Endothelial cell of umbilical vein (primary cell): ENCODE measurements at regions not wholly inside any gene's neighbourhood (a gene's known extent, or its start where the extent isn't known, plus 50 kb on each side); places are given as distances from the start of the nearest gene placed in this dataset.
"Not testable (repeated sequence)": the region's sequence is repeated elsewhere in the genome, so short reads cannot be mapped to it uniquely, and the experiment has no call there.

Source experiments
- BruUV-seq: library from RNA; stranded (reverse); fragments of 400-500 nt; replicated peaks from 2 replicates; lab custom pipeline; 2021; lab: Mats Ljungman, UMichigan
- CTCF ChIA-PET: fragments of 300-600, 350-600 bp; sonication (Branson Sonifier 250); formaldehyde crosslinking; loops from one replicate; lab custom pipeline; 2021; ENCODE audit warnings: antibody characterized with exemption, inconsistent platforms; lab: Charles Lee
- POLR2A ChIA-PET: fragments of 300-600, 350-600 bp; sonication (Branson Sonifier 250); formaldehyde crosslinking; loops from one replicate; lab custom pipeline; 2021; ENCODE audit warnings: antibody characterized with exemption, inconsistent platforms; lab: Charles Lee
- DNase-seq: peaks from one replicate; pipeline ENCODE4 v3.0.0-alpha.2; 2011; ENCODE audit warnings: low read depth, low spot score
- FAIRE-seq: peaks from 2 replicates; lab custom pipeline; 2011; peaks lifted over from hg19 to GRCh38; lab: Jason Lieb, UNC
- H2AFZ ChIP-seq: 2 replicates; pipeline ENCODE4 v1.6.0; 2012; ENCODE audit warnings: low read depth, low read length, control low read depth, inconsistent platforms
- H3K27ac ChIP-seq: 2 replicates; pipeline ENCODE4 v1.5.1; 2011; ENCODE audit warnings: low read depth, mild to moderate bottlenecking, control low read depth, low read length, moderate library complexity; ENCODE audit not compliant: insufficient read depth
- H3K27me3 ChIP-seq, 2 experiments: 2 replicates each; pipeline versions ENCODE4 v1.6.0 to v1.6.1; 2011; ENCODE audit warnings: low read length in 2 of 2, mixed read lengths in 1 of 2; ENCODE audit not compliant: control insufficient read depth in 2 of 2, insufficient read depth in 2 of 2
- H3K36me3 ChIP-seq, 2 experiments: 2 replicates in 1 of 2; 3 replicates in 1 of 2; pipeline ENCODE4 v1.5.1; 2011; ENCODE audit warnings: low read length in 2 of 2, mild to moderate bottlenecking in 1 of 2, moderate library complexity in 1 of 2; ENCODE audit not compliant: control insufficient read depth in 2 of 2, insufficient read depth in 2 of 2; ENCODE audit errors: extremely low read depth in 1 of 2
- H3K4me1 ChIP-seq: 3 replicates; pipeline ENCODE4 v1.5.1; 2011; ENCODE audit warnings: mild to moderate bottlenecking, low read length; ENCODE audit not compliant: control insufficient read depth, insufficient read depth; ENCODE audit errors: extremely low read depth
- H3K4me2 ChIP-seq: 2 replicates; pipeline ENCODE4 v1.6.1; 2011; ENCODE audit warnings: low read length, control low read depth, mixed read lengths; ENCODE audit not compliant: insufficient read depth
- H3K4me3 ChIP-seq, 3 experiments: fragments of 200-600 bp in 1 of 3; sonication (generic), shearing (Covaris generic) in 1 of 3; replicated peaks in 1 of 3; 2 replicates each; pipeline ENCODE4 v1.5.1; 2011 to 2016; ENCODE audit warnings: control low read depth in 3 of 3, low read length in 3 of 3, mild to moderate bottlenecking in 2 of 3, inconsistent platforms in 1 of 3, low read depth in 1 of 3, moderate library complexity in 1 of 3; ENCODE audit not compliant: insufficient read depth in 1 of 3
- H3K79me2 ChIP-seq: 2 replicates; pipeline ENCODE4 v1.6.0; 2012; ENCODE audit warnings: low read length, inconsistent platforms; ENCODE audit not compliant: control insufficient read depth, insufficient read depth
- H3K9ac ChIP-seq: replicated peaks from 2 replicates; pipeline ENCODE3; 2011; ENCODE audit warnings: low read length, control low read depth; ENCODE audit not compliant: insufficient read depth; ENCODE audit errors: extremely low read depth
- H3K9me1 ChIP-seq: replicated peaks from 3 replicates; pipeline ENCODE4 v1.6.0; 2011; ENCODE audit warnings: mild to moderate bottlenecking, low read length; ENCODE audit not compliant: control insufficient read depth, insufficient read depth; ENCODE audit errors: extremely low read depth
- H3K9me3 ChIP-seq: replicated peaks from 2 replicates; pipeline ENCODE4 v1.5.1; 2012; ENCODE audit warnings: low read length, inconsistent platforms; ENCODE audit not compliant: control insufficient read depth, insufficient read depth
- H4K20me1 ChIP-seq: replicated peaks from 2 replicates; pipeline ENCODE3; 2011; ENCODE audit warnings: mild to moderate bottlenecking, low read length; ENCODE audit not compliant: control insufficient read depth, insufficient read depth; ENCODE audit errors: extremely low read depth
- dilution Hi-C: fragments of 300-500 bp; cut with MboI; formaldehyde crosslinking; loops from one replicate; pipeline ENCODE4 v1.15.0; 2019; ENCODE audit warnings: low sequenced_read_pairs; ENCODE audit not compliant: extremely low pct_ligation_motif_present
- intact Hi-C: fragments of 100-400 bp; cut with micrococcal nuclease; formaldehyde crosslinking; loops from one replicate; pipeline ENCODE4 v1.10.0; 2022

GRCh38 chr7:29674626-29675025 lies 111.0 kb downstream of the PRR15 start:
- H3K27ac ChIP-seq, H4K20me1 ChIP-seq, intact Hi-C loops, H3K9me1 ChIP-seq, H3K27me3 ChIP-seq, DNase-seq, BruUV-seq, H3K9me3 ChIP-seq, H3K4me2 ChIP-seq, H3K9ac ChIP-seq, H3K36me3 ChIP-seq, dilution Hi-C loops, FAIRE-seq, POLR2A ChIA-PET, H3K4me3 ChIP-seq, H3K79me2 ChIP-seq, H2AFZ ChIP-seq, H3K4me1 ChIP-seq: not testable (repeated sequence)
- CTCF ChIA-PET, result interaction anchor here (0.7 kb wide), 1 partner anchor 130 kb away, joined by 3 read pairs; no protein-coding TSS in a partner anchor

DNA sequence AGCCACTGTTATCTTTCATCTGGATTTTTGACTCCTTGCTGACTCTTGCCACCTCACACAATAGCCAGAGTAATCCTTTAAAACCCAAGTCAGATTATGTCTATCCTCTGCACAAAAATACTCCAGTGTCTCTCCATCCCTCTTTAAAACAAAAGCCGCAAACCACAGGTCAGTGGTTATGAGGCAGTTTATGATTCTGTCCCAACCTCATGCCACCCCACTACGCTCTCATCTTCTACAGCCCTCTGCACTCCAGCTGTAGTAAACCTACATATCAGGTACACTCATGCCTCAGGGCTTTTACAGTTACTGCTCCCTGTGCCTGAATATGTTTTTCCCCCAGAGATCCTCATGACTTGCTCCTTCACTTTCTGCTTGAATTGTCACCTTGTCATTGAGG lies 113.6 kb downstream of the PRR15 start:
- BruUV-seq, H3K9me3 ChIP-seq, H3K27me3 ChIP-seq, DNase-seq, H3K4me1 ChIP-seq, H4K20me1 ChIP-seq, H3K9ac ChIP-seq, FAIRE-seq, H3K4me3 ChIP-seq, dilution Hi-C loops, H3K4me2 ChIP-seq, H3K27ac ChIP-seq, intact Hi-C loops, H2AFZ ChIP-seq, CTCF ChIA-PET, H3K79me2 ChIP-seq, POLR2A ChIA-PET, H3K9me1 ChIP-seq, H3K36me3 ChIP-seq: not testable (repeated sequence)

DNA sequence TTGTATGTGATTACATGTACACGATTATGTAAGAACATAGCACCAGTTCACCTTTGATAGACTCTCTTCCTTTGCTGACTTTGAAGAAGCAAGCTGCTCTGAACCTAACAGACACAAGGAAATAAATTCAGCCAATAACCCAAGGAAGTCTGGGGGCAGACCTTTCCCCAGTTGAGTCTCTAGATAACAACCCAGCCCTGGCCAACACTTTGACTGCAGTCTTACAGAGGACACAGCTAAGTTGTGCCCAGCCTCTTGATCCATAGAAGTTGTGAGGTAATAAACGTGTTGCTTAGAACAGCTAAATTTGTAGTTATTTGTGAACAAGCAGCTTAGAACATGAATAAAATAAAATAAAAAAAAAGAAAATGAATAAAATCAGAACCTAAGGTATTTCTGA lies 116.3 kb downstream of the PRR15 start:
- H3K27ac ChIP-seq, BruUV-seq, FAIRE-seq, H3K9ac ChIP-seq, H2AFZ ChIP-seq, H3K4me1 ChIP-seq, CTCF ChIA-PET, H4K20me1 ChIP-seq, H3K9me1 ChIP-seq, H3K4me2 ChIP-seq, dilution Hi-C loops, H3K4me3 ChIP-seq, H3K9me3 ChIP-seq, H3K79me2 ChIP-seq, DNase-seq, H3K27me3 ChIP-seq, H3K36me3 ChIP-seq, POLR2A ChIA-PET: not testable (repeated sequence)
- intact Hi-C loops, result loop anchor here (10.0 kb wide), 1 partner anchor 115 kb away; the partner anchor contains the start of gene PRR15

DNA sequence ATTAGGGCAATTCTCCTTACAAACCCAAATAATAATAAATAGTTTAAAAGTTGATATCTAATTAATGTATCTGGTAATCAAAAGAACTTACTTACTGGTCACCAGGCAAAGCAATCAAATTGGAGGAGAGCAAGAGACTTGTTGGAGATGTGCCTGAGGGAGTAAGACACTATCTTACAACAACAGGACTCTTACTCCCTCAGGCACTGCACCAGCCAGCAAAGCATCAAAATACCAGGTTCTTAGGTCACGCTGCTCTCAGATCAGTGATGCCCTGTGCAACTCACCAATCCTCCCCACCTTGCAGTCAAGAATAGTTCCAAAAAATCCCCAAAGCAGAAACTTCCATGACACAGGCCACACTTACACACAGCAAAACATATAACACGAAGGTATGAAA lies 117.0 kb downstream of the PRR15 start:
- DNase-seq, FAIRE-seq, H3K9ac ChIP-seq, H3K4me1 ChIP-seq, H3K9me3 ChIP-seq, H3K9me1 ChIP-seq, dilution Hi-C loops, H4K20me1 ChIP-seq, H3K4me2 ChIP-seq, H3K27ac ChIP-seq, H3K79me2 ChIP-seq, POLR2A ChIA-PET, H3K4me3 ChIP-seq, H3K36me3 ChIP-seq, BruUV-seq, H3K27me3 ChIP-seq, H2AFZ ChIP-seq, CTCF ChIA-PET: not testable (repeated sequence)
- intact Hi-C loops, result loop anchor here (10.0 kb wide), 1 partner anchor 116 kb away; the partner anchor contains the start of gene PRR15
